IMR-90 (cell line): ENCODE measurements at regions not wholly inside any gene's neighbourhood (a gene's known extent, or its start where the extent isn't known, plus 50 kb on each side); places are given as distances from the start of the nearest gene placed in this dataset.

Experiments used
- ATAC-seq: fragments of 200-7000 bp; cut with Tn5 transposase; 2 replicates; pipeline ENCODE4 v1.9.1; 2020; ENCODE audit warnings: low read depth, mild to moderate bottlenecking, moderate library complexity
- BruUV-seq: library from RNA; stranded (reverse); fragments of 400-500 nt; replicated peaks from 2 replicates; lab custom pipeline; 2021; lab: Mats Ljungman, UMichigan
- CTCF ChIA-PET: fragments of 300-600 bp; formaldehyde crosslinking; extraction: SDS; loops from one replicate; lab custom pipeline; 2021; ENCODE audit warnings: antibody characterized with exemption; lab: Yijun Ruan, JAX
- POLR2A ChIA-PET: fragments of 300-600 bp; sonication (Branson Sonifier 250); formaldehyde crosslinking; loops from one replicate; lab custom pipeline; 2022; ENCODE audit warnings: antibody characterized with exemption; ENCODE audit not compliant: unreplicated experiment; lab: Charles Lee
- DNase-seq: peaks from one replicate; pipeline ENCODE4 v3.0.0; 2013
- H2AFZ ChIP-seq: replicated peaks from 2 replicates; pipeline ENCODE3; 2013; ENCODE audit warnings: low read length, mild to moderate bottlenecking; ENCODE audit not compliant: poor library complexity
- H2AK5ac ChIP-seq: 2 replicates; pipeline ENCODE4 v1.6.1; 2013; ENCODE audit warnings: low read depth, low read length, inconsistent platforms
- H2AK9ac ChIP-seq: replicated peaks from 2 replicates; pipeline ENCODE3; 2013; ENCODE audit warnings: mild to moderate bottlenecking, low read depth, low read length, moderate library complexity; ENCODE audit not compliant: poor library complexity
- H2BK120ac ChIP-seq: 2 replicates; pipeline ENCODE4 v1.6.1; 2013; ENCODE audit warnings: low read depth, low read length, inconsistent platforms
- H2BK15ac ChIP-seq: 3 replicates; pipeline ENCODE4 v1.6.1; 2013; ENCODE audit warnings: low read depth, low read length, inconsistent platforms
- H2BK20ac ChIP-seq: 2 replicates; pipeline ENCODE4 v1.6.1; 2013; ENCODE audit warnings: low read depth, mild to moderate bottlenecking, inconsistent platforms, low read length, moderate library complexity
- H2BK5ac ChIP-seq: 2 replicates; pipeline ENCODE4 v1.6.1; 2013; ENCODE audit warnings: mild to moderate bottlenecking, low read depth, low read length, inconsistent platforms; ENCODE audit not compliant: poor library complexity, severe bottlenecking
- H3K14ac ChIP-seq: replicated peaks from 2 replicates; pipeline ENCODE4 v1.6.1; 2013; ENCODE audit warnings: low read depth, low read length, inconsistent platforms
- H3K18ac ChIP-seq: 2 replicates; pipeline ENCODE4 v1.6.1; 2013; ENCODE audit warnings: low read depth, low read length, control low read depth
- H3K23ac ChIP-seq: 2 replicates; pipeline ENCODE4 v1.6.1; 2013; ENCODE audit warnings: low read depth, low read length, inconsistent platforms
- H3K27ac ChIP-seq: 2 replicates; pipeline ENCODE4 v1.5.1; 2013; ENCODE audit warnings: mild to moderate bottlenecking, control low read depth, low read length; ENCODE audit not compliant: insufficient read depth
- H3K27me3 ChIP-seq: 2 replicates; pipeline ENCODE4 v1.6.1; 2013; ENCODE audit warnings: low read length; ENCODE audit not compliant: control insufficient read depth, insufficient read depth
- H3K36me3 ChIP-seq: 2 replicates; pipeline ENCODE4 v1.6.1; 2013; ENCODE audit warnings: low read length, mixed read lengths; ENCODE audit not compliant: control insufficient read depth, insufficient read depth
- H3K4ac ChIP-seq: 2 replicates; pipeline ENCODE4 v1.6.1; 2013; ENCODE audit warnings: low read depth, low read length, inconsistent platforms
- H3K4me1 ChIP-seq: 2 replicates; pipeline ENCODE4 v1.6.1; 2013; ENCODE audit warnings: low read length, mixed read lengths; ENCODE audit not compliant: control insufficient read depth, insufficient read depth
- H3K4me2 ChIP-seq: 2 replicates; pipeline ENCODE4 v1.6.1; 2013; ENCODE audit warnings: low read depth, mild to moderate bottlenecking, control low read depth, low read length, moderate library complexity
- H3K4me3 ChIP-seq: 2 replicates; pipeline ENCODE4 v1.5.1; 2013; ENCODE audit warnings: low read depth, mild to moderate bottlenecking, control low read depth, low read length, moderate library complexity; ENCODE audit not compliant: insufficient read depth
- H3K56ac ChIP-seq: 2 replicates; pipeline ENCODE4 v1.6.1; 2013; ENCODE audit warnings: low read length, inconsistent platforms; ENCODE audit not compliant: insufficient read depth; ENCODE audit errors: extremely low read depth
- H3K79me1 ChIP-seq, 2 experiments: 2 replicates each; pipeline ENCODE4 v1.6.1; 2013; ENCODE audit warnings: low read length in 2 of 2, inconsistent platforms in 1 of 2, low read depth in 1 of 2
- H3K9ac ChIP-seq: 2 replicates; pipeline ENCODE4 v1.6.1; 2013; ENCODE audit warnings: low read depth, low read length, control low read depth
- H3K9me1 ChIP-seq: 2 replicates; pipeline ENCODE4 v1.6.1; 2013; ENCODE audit warnings: low read length, inconsistent platforms; ENCODE audit not compliant: insufficient read depth
- H3K9me3 ChIP-seq: 2 replicates; pipeline ENCODE4 v1.6.1; 2013; ENCODE audit warnings: low read length; ENCODE audit not compliant: control insufficient read depth, insufficient read depth
- H4K20me1 ChIP-seq: 2 replicates; pipeline ENCODE4 v1.6.1; 2013; ENCODE audit warnings: low read length, inconsistent platforms; ENCODE audit not compliant: insufficient read depth
- H4K5ac ChIP-seq: 2 replicates; pipeline ENCODE4 v1.6.1; 2013; ENCODE audit warnings: mild to moderate bottlenecking, low read depth, low read length, control low read depth
- H4K8ac ChIP-seq, 2 experiments: 2 replicates each; pipeline ENCODE4 v1.6.1; 2013; ENCODE audit warnings: low read depth in 2 of 2, low read length in 2 of 2, control low read depth in 1 of 2, inconsistent platforms in 1 of 2
- H4K91ac ChIP-seq: 2 replicates; pipeline ENCODE4 v1.6.1; 2013; ENCODE audit warnings: low read depth, low read length, inconsistent platforms; ENCODE audit not compliant: insufficient read depth
- CEBPB ChIP-seq: IDR thresholded peaks from 2 replicates; pipeline ENCODE4 v1.6.1; 2012; ENCODE audit warnings: low read depth, low read length, improper control_type of control experiment
- CHD1 ChIP-seq: IDR thresholded peaks from 2 replicates; pipeline ENCODE4 v1.6.1; 2012; ENCODE audit warnings: low read depth, low read length, improper control_type of control experiment
- FOS ChIP-seq: fragments of 150-350 bp; IDR thresholded peaks from 2 replicates; pipeline ENCODE4 v1.6.1; 2016; ENCODE audit warnings: low read depth, low read length
- MAFK ChIP-seq: IDR thresholded peaks from 2 replicates; pipeline ENCODE4 v1.6.1; 2012; ENCODE audit warnings: low read depth, low read length, improper control_type of control experiment
- MAZ ChIP-seq: IDR thresholded peaks from 2 replicates; pipeline ENCODE4 v1.6.1; 2012; ENCODE audit warnings: low read depth, mild to moderate bottlenecking, low read length, improper control_type of control experiment, moderate library complexity, borderline replicate concordance
- NFE2L2 ChIP-seq: fragments of 150-350 bp; IDR thresholded peaks from 2 replicates; pipeline ENCODE4 v1.6.1; 2016; ENCODE audit warnings: low read depth, mild to moderate bottlenecking, low read length
- POLR2A ChIP-seq: IDR thresholded peaks from 2 replicates; pipeline ENCODE4 v1.6.1; 2012; ENCODE audit warnings: mild to moderate bottlenecking, low read depth, low read length
- RAD21 ChIP-seq: IDR thresholded peaks from 2 replicates; pipeline ENCODE4 v1.6.1; 2012; ENCODE audit warnings: low read length, improper control_type of control experiment
- RCOR1 ChIP-seq: IDR thresholded peaks from 2 replicates; pipeline ENCODE4 v1.6.1; 2012; ENCODE audit warnings: mild to moderate bottlenecking, low read length, improper control_type of control experiment; ENCODE audit not compliant: insufficient replicate concordance
- RFX5 ChIP-seq: IDR thresholded peaks from 2 replicates; pipeline ENCODE4 v1.8.0; 2012; ENCODE audit warnings: low read depth, mild to moderate bottlenecking, low read length, moderate library complexity
- SMC3 ChIP-seq: fragments of 150-350 bp; IDR thresholded peaks from 2 replicates; pipeline ENCODE4 v1.6.1; 2016; ENCODE audit warnings: low read depth, mild to moderate bottlenecking, antibody characterized with exemption, low read length, moderate library complexity
- WGBS, 2 experiments: methylation state at CpG; one replicate each; pipeline versions ENCODE4 v1.1.5 to v1.1.7; 2013; ENCODE audit warnings: missing lambda C conversion rate in 2 of 2; ENCODE audit not compliant: insufficient read length in 1 of 2; ENCODE audit errors: extremely low coverage in 2 of 2; 5-methylcytosine and 5-hydroxymethylcytosine counted together
- dilution Hi-C: fragments of 300-500 bp; cut with HindIII; formaldehyde crosslinking; loops from one replicate; pipeline ENCODE4 v1.14.3; 2018; ENCODE audit warnings: low sequenced_read_pairs; ENCODE audit not compliant: unreplicated experiment
- in situ Hi-C: fragments of 300-500 bp; cut with MboI; formaldehyde crosslinking; loops from 3 replicates; pipeline ENCODE4 v1.14.3; 2019; ENCODE audit warnings: low sequenced_read_pairs, inconsistent platforms, mixed read lengths
- intact Hi-C: fragments of 100-400 bp; cut with micrococcal nuclease; formaldehyde crosslinking; loops from 2 replicates; pipeline ENCODE4 v1.10.0; 2022
- TF ChIP-seq, protein P1 (sequence below): conservative IDR thresholded peaks from 2 replicates; pipeline ENCODE4 v1.5.1; 2012; ENCODE audit warnings: mild to moderate bottlenecking, low read depth, low read length, improper control_type of control experiment
- TF ChIP-seq, protein P2 (sequence below): fragments of 150-350 bp; IDR thresholded peaks from 2 replicates; pipeline ENCODE4 v1.6.1; 2017; ENCODE audit warnings: mild to moderate bottlenecking, antibody characterized with exemption, low read length, low read depth
- TF ChIP-seq, protein P3 (sequence below): fragments of 150-350 bp; IDR thresholded peaks from 2 replicates; pipeline ENCODE4 v1.6.1; 2016; ENCODE audit warnings: low read depth, mild to moderate bottlenecking, low read length, moderate library complexity, borderline replicate concordance

DNA sequence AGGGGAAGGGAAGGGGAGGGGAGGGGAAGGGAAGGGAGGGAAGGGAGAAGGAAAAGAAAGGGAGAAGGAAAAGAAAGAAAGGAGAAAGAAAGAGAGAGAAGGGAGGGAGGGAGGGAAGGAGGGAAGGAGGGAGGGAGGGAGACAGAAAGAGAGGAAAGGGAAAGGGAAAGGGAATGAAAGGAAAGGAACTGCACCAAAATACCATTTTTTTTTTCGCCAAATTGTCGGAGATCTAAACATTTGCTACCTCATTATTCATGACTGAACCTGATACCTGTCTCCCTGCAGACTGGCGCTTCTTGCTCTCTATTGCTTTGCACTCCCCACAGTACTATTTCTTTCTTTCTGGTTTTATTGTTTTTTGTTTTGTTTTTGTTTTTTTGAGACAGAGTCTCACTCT, 117.3 kb upstream of the LGSN start:
- no peaks in the 10 kb centered on the region for H3K4me1 ChIP-seq
- no peak for ATAC-seq
- H4K91ac ChIP-seq, result no peak overlapping the region
- H3K27ac ChIP-seq, result no peak overlapping the region
- ChIA-PET POLR2A (no interaction called here), CTCF (no interaction called here)
- H3K14ac ChIP-seq, result no peak overlapping the region
- H2AK5ac ChIP-seq, result no peak overlapping the region
- H3K56ac ChIP-seq, result no peak overlapping the region
- H3K4ac ChIP-seq, result no peak overlapping the region
- no peaks in the 10 kb centered on the region for H3K36me3 ChIP-seq
- DNase-seq, result no peak
- H2BK120ac ChIP-seq, result no peak overlapping the region
- in situ Hi-C loops, result no loop called here
- no peak overlapping the region for H3K4me2 ChIP-seq
- no peak overlapping the region for H4K8ac ChIP-seq
- no CpG with 5 or more reads among the region's 3 CpGs for WGBS, 2 experiments
- no peak for TF ChIP-seq RFX5
- no peak for TF ChIP-seq POLR2A
- no peak for TF ChIP-seq RAD21
- no peak for TF ChIP-seq FOS
- no peak for TF ChIP-seq MAZ
- no peak for TF ChIP-seq RCOR1
- no peak for TF ChIP-seq CEBPB
- TF ChIP-seq, protein P1, sequence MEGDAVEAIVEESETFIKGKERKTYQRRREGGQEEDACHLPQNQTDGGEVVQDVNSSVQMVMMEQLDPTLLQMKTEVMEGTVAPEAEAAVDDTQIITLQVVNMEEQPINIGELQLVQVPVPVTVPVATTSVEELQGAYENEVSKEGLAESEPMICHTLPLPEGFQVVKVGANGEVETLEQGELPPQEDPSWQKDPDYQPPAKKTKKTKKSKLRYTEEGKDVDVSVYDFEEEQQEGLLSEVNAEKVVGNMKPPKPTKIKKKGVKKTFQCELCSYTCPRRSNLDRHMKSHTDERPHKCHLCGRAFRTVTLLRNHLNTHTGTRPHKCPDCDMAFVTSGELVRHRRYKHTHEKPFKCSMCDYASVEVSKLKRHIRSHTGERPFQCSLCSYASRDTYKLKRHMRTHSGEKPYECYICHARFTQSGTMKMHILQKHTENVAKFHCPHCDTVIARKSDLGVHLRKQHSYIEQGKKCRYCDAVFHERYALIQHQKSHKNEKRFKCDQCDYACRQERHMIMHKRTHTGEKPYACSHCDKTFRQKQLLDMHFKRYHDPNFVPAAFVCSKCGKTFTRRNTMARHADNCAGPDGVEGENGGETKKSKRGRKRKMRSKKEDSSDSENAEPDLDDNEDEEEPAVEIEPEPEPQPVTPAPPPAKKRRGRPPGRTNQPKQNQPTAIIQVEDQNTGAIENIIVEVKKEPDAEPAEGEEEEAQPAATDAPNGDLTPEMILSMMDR, result no peak
- no peak for TF ChIP-seq MAFK
- TF ChIP-seq, protein P2, sequence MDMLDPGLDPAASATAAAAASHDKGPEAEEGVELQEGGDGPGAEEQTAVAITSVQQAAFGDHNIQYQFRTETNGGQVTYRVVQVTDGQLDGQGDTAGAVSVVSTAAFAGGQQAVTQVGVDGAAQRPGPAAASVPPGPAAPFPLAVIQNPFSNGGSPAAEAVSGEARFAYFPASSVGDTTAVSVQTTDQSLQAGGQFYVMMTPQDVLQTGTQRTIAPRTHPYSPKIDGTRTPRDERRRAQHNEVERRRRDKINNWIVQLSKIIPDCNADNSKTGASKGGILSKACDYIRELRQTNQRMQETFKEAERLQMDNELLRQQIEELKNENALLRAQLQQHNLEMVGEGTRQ, result no peak
- TF ChIP-seq CHD1, result no peak
- no peak for TF ChIP-seq NFE2L2
- TF ChIP-seq SMC3, result no peak
- TF ChIP-seq, protein P3, sequence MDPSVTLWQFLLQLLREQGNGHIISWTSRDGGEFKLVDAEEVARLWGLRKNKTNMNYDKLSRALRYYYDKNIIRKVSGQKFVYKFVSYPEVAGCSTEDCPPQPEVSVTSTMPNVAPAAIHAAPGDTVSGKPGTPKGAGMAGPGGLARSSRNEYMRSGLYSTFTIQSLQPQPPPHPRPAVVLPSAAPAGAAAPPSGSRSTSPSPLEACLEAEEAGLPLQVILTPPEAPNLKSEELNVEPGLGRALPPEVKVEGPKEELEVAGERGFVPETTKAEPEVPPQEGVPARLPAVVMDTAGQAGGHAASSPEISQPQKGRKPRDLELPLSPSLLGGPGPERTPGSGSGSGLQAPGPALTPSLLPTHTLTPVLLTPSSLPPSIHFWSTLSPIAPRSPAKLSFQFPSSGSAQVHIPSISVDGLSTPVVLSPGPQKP, result no peak
- no peak overlapping the region for H2AFZ ChIP-seq
- no TSS peak for BruUV-seq
- no peaks in the 10 kb centered on the region for H4K20me1 ChIP-seq
- no peak overlapping the region for H4K5ac ChIP-seq
- no peak overlapping the region for H2BK15ac ChIP-seq
- H3K23ac ChIP-seq, result no peak overlapping the region
- H3K9ac ChIP-seq, result no peak overlapping the region
- no peaks in the 10 kb centered on the region for H3K9me1 ChIP-seq
- intact Hi-C loops, result no loop called here
- no peak overlapping the region for H2AK9ac ChIP-seq
- no peak overlapping the region for H3K4me3 ChIP-seq
- dilution Hi-C loops, result no loop called here
- no peak overlapping the region for H3K18ac ChIP-seq
- H3K79me1 ChIP-seq, result no peaks in the 10 kb centered on the region
- H3K27me3 ChIP-seq, result no peaks in the 10 kb centered on the region
- H3K9me3 ChIP-seq, result no peaks in the 10 kb centered on the region
- H2BK5ac ChIP-seq, result no peak overlapping the region
- H2BK20ac ChIP-seq, result no peak overlapping the region
